ENCODE measurements at regions not wholly inside any gene's neighbourhood (a gene's known extent, or its start where the extent isn't known, plus 50 kb on each side); places are given as distances from the start of the nearest gene placed in this dataset.

DNA sequence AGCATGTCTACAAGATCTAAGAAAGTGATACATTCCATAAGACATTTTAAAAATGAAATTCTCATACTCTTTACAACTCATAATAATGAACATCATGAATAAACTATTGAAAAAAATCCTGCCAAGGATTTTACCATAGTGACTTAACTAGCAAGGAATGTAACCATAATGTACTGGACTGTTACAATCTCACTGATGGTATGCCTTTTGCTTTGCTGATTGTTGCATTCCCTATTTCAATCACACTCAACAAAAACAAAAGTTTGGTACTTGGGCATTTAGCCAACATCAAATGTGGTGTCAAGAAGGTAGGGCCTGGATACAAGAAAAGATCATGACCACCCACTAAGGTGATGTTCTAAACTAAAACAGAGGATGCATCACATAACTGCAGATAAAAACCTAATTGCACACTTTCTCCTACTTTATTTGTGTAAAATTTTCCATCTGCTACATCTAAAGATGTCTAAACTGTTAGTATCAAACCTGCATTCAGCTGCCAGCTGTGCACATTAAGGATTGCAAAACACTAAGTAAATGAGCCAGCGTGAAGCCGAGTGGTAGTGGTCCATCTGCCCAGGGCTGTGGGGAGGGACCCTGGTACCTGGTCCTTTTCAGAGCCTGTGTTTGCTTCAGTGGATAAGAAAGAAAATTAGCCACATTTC lies 564.4 kb downstream of the ZEB2 start:
- Histone ChIP-seq H3K9me3 (no peaks in the 10 kb centered on the region), H3K36me3 (no peaks in the 10 kb centered on the region), H3K27ac (no peak overlapping the region), H3K4me3 (no peak overlapping the region), H3K27me3 (no peaks in the 10 kb centered on the region), H3K4me1 (no peaks in the 10 kb centered on the region)
- DNase-seq, result no peak
- TF ChIP-seq CTCF (IDR thresholded peaks at IDR 0.05) (no peak), POLR2A (IDR thresholded peaks at IDR 0.05) (no peak)
- intact Hi-C loops (cut with DNase I; ENCODE audit: low total_unique reads), result no loop called here

DNA sequence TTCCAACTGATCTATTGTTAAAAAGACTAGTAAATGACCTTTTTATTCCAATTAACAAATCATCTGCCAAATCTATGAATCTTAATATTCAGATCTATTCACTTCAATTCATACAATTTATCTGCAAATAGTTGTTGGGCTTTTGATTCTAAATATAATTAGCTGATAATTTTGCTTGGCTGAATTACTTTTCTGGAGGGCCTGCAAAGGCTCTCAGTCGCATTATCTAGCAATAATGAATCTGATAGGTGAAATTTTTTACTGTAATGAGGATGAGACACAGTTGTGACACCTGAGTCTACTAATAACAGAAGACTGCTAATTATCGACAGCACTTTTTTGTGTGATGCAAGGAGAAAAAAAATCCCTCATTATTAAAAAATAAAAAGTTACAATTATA lies 565.1 kb downstream of the ZEB2 start:
- no peak for DNase-seq
- H3K27me3 ChIP-seq, result no peaks in the 10 kb centered on the region
- TF ChIP-seq POLR2A (IDR thresholded peaks at IDR 0.05) (no peak), CTCF (IDR thresholded peaks at IDR 0.05) (no peak)
- no peaks in the 10 kb centered on the region for H3K4me1 ChIP-seq
- intact Hi-C loops (cut with DNase I; ENCODE audit: low total_unique reads), result no loop called here
- no peaks in the 10 kb centered on the region for H3K36me3 ChIP-seq
- no peaks in the 10 kb centered on the region for H3K9me3 ChIP-seq
- no peak overlapping the region for H3K4me3 ChIP-seq
- no peak overlapping the region for H3K27ac ChIP-seq

DNA sequence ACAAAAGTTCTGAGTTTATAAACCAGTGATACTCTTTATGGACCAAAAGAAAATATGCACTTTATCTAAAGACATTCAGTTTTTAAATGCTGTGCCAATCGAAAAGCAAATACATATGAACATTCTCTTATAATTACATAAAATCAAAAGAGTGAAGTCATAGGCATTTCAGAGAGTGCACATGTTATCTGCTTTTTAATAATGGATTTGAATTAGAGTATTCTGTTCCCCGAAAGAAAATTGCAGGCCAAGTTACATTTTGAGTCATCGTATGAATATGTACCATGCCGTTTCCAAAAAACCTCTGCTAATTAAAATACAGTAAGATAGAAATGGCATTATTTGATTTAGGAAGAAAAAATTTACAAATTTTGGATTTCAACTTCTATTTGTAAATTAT lies 565.7 kb downstream of the ZEB2 start:
- DNase-seq, result no peak
- TF ChIP-seq POLR2A (IDR thresholded peaks at IDR 0.05), result no peak
- no peak for TF ChIP-seq CTCF (IDR thresholded peaks at IDR 0.05)
- Histone ChIP-seq H3K4me1 (no peaks in the 10 kb centered on the region), H3K9me3 (no peaks in the 10 kb centered on the region), H3K27me3 (no peaks in the 10 kb centered on the region), H3K36me3 (no peaks in the 10 kb centered on the region), H3K4me3 (no peak overlapping the region), H3K27ac (no peak overlapping the region)
- intact Hi-C loops (cut with DNase I; ENCODE audit: low total_unique reads), result no loop called here

DNA sequence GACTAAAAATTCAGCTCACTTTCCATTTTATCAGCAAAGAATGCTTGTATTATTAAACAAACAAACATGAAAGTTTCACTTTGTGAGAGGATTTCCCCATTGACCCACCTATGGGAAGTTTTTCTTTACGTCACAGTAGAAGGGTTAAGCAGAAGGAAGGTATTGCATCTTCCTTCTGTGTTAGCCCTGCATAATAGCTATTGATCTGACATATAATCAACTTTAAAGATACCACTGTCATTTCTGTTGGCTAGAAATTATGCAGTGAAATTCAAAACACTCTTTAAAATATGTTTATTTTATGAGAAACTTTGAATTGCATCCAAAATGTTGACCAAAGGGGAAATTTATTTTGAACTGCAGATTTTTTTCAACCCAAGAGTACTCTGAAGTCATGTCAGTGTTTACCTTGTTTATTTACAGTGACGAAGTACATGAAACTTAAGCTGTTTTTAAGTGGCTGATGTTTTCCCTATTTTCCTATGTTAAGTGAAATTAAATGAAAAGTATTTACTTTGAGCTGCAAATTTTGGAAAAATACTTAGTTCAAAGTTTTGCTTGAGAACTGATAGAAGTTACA lies 566.4 kb downstream of the ZEB2 start:
- intact Hi-C loops (cut with DNase I; ENCODE audit: low total_unique reads), result no loop called here
- Histone ChIP-seq H3K4me3 (no peak overlapping the region), H3K27ac (peak overlapping the region in 1 of 2 donors; percentile 31), H3K4me1 (no peaks in the 10 kb centered on the region), H3K9me3 (no peaks in the 10 kb centered on the region), H3K27me3 (no peaks in the 10 kb centered on the region), H3K36me3 (no peaks in the 10 kb centered on the region)
- no peak for DNase-seq
- TF ChIP-seq POLR2A (IDR thresholded peaks at IDR 0.05) (no peak), CTCF (IDR thresholded peaks at IDR 0.05) (no peak)

DNA sequence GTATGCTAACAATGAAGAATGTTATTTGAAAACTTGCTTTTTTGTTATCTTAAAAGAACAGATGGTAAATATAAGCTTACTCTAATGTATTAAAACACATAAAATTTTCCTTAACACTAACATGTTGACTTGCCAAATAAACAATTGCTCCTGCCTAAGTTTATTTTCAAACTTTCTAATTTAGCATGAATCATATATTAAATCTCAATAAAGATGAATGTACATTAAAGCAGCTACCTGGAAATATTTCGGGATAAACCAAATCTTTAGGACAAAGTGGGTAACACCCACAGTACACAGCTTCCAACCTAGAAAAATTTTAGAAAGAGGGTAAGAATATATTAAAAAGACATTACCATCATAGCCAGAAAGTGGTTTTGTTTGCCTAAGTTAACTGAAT lies 567.4 kb downstream of the ZEB2 start:
- DNase-seq, result no peak
- Histone ChIP-seq H3K9me3 (no peaks in the 10 kb centered on the region), H3K4me1 (no peaks in the 10 kb centered on the region), H3K36me3 (no peaks in the 10 kb centered on the region), H3K27ac (peak overlapping the region in 1 of 2 donors; percentile 31), H3K4me3 (no peak overlapping the region), H3K27me3 (no peaks in the 10 kb centered on the region)
- TF ChIP-seq POLR2A (IDR thresholded peaks at IDR 0.05), result no peak
- TF ChIP-seq CTCF (IDR thresholded peaks at IDR 0.05), result no peak
- intact Hi-C loops (cut with DNase I; ENCODE audit: low total_unique reads), result no loop called here

All from uterus (tissue), 3 donors.